IPS-NIHi11 (cell line): ENCODE measurements at regions not wholly inside any gene's neighbourhood (a gene's known extent, or its start where the extent isn't known, plus 50 kb on each side); places are given as distances from the start of the nearest gene placed in this dataset.

Experiments
- DNase-seq: peaks from one replicate; pipeline ENCODE4 v3.0.0; 2012; ENCODE audit warnings: mixed read lengths, low spot score

GRCh38 chr3:189117087-189117486, 54.7 kb upstream of the TPRG1 start:
- no peak for DNase-seq

- no peak for DNase-seq
These were observed 52.9 kb upstream of the TPRG1 start for GRCh38 chr3:189118896-189119295.

- DNase-seq, result no peak
These were observed 51.8 kb upstream of the TPRG1 start for GRCh38 chr3:189119950-189120349.

GRCh38 chr3:189121092-189121491, 50.7 kb upstream of the TPRG1 start:
- DNase-seq, result no peak
